ENCODE measurements at regions not wholly inside any gene's neighbourhood (a gene's known extent, or its start where the extent isn't known, plus 50 kb on each side); places are given as distances from the start of the nearest gene placed in this dataset.

GRCh38 chr12:24759155-24759554, 189.7 kb downstream of the BCAT1 start:
- no peak for DNase-seq (ENCODE audit: low read depth in 2 of 2)

GRCh38 chr12:24756479-24757024, 192.3 kb downstream of the BCAT1 start:
- DNase-seq (ENCODE audit: low read depth in 2 of 2), result no peak

- DNase-seq (ENCODE audit: low read depth in 2 of 2), result no peak
These were observed 193.9 kb downstream of the BCAT1 start for GRCh38 chr12:24754690-24755638.

- no peak for DNase-seq (ENCODE audit: low read depth in 2 of 2)
These were observed 196.0 kb downstream of the BCAT1 start for GRCh38 chr12:24752763-24753462.

- no peak for DNase-seq (ENCODE audit: low read depth in 2 of 2)
These were observed 197.7 kb downstream of the BCAT1 start for GRCh38 chr12:24751181-24751580.

GRCh38 chr12:24750263-24750662, 198.6 kb downstream of the BCAT1 start:
- no peak for DNase-seq (ENCODE audit: low read depth in 2 of 2)

GRCh38 chr12:24749171-24749570, 199.7 kb downstream of the BCAT1 start:
- DNase-seq (ENCODE audit: low read depth in 2 of 2), result no peak

GRCh38 chr12:24748326-24748725, 200.6 kb downstream of the BCAT1 start:
- DNase-seq (ENCODE audit: low read depth in 2 of 2), result no peak

GRCh38 chr12:24746864-24747263, 202.0 kb downstream of the BCAT1 start:
- no peak for DNase-seq (ENCODE audit: low read depth in 2 of 2)

GRCh38 chr12:24746006-24746671, 202.8 kb downstream of the BCAT1 start:
- DNase-seq (ENCODE audit: low read depth in 2 of 2), result no peak

GRCh38 chr12:24743941-24744793, 204.7 kb downstream of the BCAT1 start:
- no peak for DNase-seq (ENCODE audit: low read depth in 2 of 2)

- no peak for DNase-seq (ENCODE audit: low read depth in 2 of 2)
These were observed 206.5 kb downstream of the BCAT1 start for GRCh38 chr12:24742378-24742777.

- no peak for DNase-seq (ENCODE audit: low read depth in 2 of 2)
These were observed 207.7 kb downstream of the BCAT1 start for GRCh38 chr12:24741216-24741615.

GRCh38 chr12:24739106-24739779, 209.7 kb downstream of the BCAT1 start:
- DNase-seq (ENCODE audit: low read depth in 2 of 2), result no peak

GRCh38 chr12:24738441-24738840, 210.5 kb downstream of the BCAT1 start:
- DNase-seq (ENCODE audit: low read depth in 2 of 2), result no peak

GRCh38 chr12:24731596-24731995, 217.3 kb downstream of the BCAT1 start:
- DNase-seq (ENCODE audit: low read depth in 2 of 2), result no peak

- DNase-seq (ENCODE audit: low read depth in 2 of 2), result no peak
These were observed 218.4 kb downstream of the BCAT1 start for GRCh38 chr12:24730489-24730896.

- DNase-seq (ENCODE audit: low read depth in 2 of 2), result no peak
These were observed 220.1 kb downstream of the BCAT1 start for GRCh38 chr12:24728826-24729225.

- DNase-seq (ENCODE audit: low read depth in 2 of 2), result no peak
These were observed 220.5 kb downstream of the BCAT1 start for GRCh38 chr12:24728366-24728765.

- no peak for DNase-seq (ENCODE audit: low read depth in 2 of 2)
These were observed 223.3 kb downstream of the BCAT1 start for GRCh38 chr12:24725616-24726015.

- DNase-seq (ENCODE audit: low read depth in 2 of 2), result no peak
These were observed 224.1 kb downstream of the BCAT1 start for GRCh38 chr12:24724814-24725213.

Measured in stimulated activated CD4-positive, alpha-beta T cell treated with anti-CD3 and anti-CD28 coated beads, Interleukin-12 subunit alpha, Interleukin-12 subunit beta, amount 100 ng/mL, for 24 hours (primary cell).